22Rv1 (cell line): ENCODE measurements at regions not wholly inside any gene's neighbourhood (a gene's known extent, or its start where the extent isn't known, plus 50 kb on each side); places are given as distances from the start of the nearest gene placed in this dataset.

ENCODE experiments used
- CTCF ChIP-seq: fragments of 450-650 bp; IDR thresholded peaks from 2 replicates; pipeline ENCODE4 v1.5.1; 2017; ENCODE audit warnings: mild to moderate bottlenecking
- ZFX ChIP-seq: fragments of 450-650 bp; IDR thresholded peaks from 2 replicates; pipeline ENCODE4 v1.6.1; 2017; ENCODE audit warnings: antibody characterized with exemption, borderline replicate concordance

- TF ChIP-seq CTCF (no peak), ZFX (no peak)
Observed at GRCh38 chr5:126066836-126067235, 356.4 kb upstream of the GRAMD2B start.
